Endothelial cell of umbilical vein (primary cell): ENCODE measurements at regions not wholly inside any gene's neighbourhood (a gene's known extent, or its start where the extent isn't known, plus 50 kb on each side); places are given as distances from the start of the nearest gene placed in this dataset.

Experiments used
- BruUV-seq: library from RNA; stranded (reverse); fragments of 400-500 nt; replicated peaks from 2 replicates; lab custom pipeline; 2021; lab: Mats Ljungman, UMichigan
- CTCF ChIA-PET: fragments of 300-600, 350-600 bp; sonication (Branson Sonifier 250); formaldehyde crosslinking; loops from one replicate; lab custom pipeline; 2021; ENCODE audit warnings: antibody characterized with exemption, inconsistent platforms; lab: Charles Lee
- POLR2A ChIA-PET: fragments of 300-600, 350-600 bp; sonication (Branson Sonifier 250); formaldehyde crosslinking; loops from one replicate; lab custom pipeline; 2021; ENCODE audit warnings: antibody characterized with exemption, inconsistent platforms; lab: Charles Lee
- DNase-seq: peaks from one replicate; pipeline ENCODE4 v3.0.0-alpha.2; 2011; ENCODE audit warnings: low read depth, low spot score
- FAIRE-seq: peaks from 2 replicates; lab custom pipeline; 2011; peaks lifted over from hg19 to GRCh38; lab: Jason Lieb, UNC
- H2AFZ ChIP-seq: 2 replicates; pipeline ENCODE4 v1.6.0; 2012; ENCODE audit warnings: low read depth, low read length, control low read depth, inconsistent platforms
- H3K27ac ChIP-seq: 2 replicates; pipeline ENCODE4 v1.5.1; 2011; ENCODE audit warnings: low read depth, mild to moderate bottlenecking, control low read depth, low read length, moderate library complexity; ENCODE audit not compliant: insufficient read depth
- H3K27me3 ChIP-seq, 2 experiments: 2 replicates each; pipeline versions ENCODE4 v1.6.0 to v1.6.1; 2011; ENCODE audit warnings: low read length in 2 of 2, mixed read lengths in 1 of 2; ENCODE audit not compliant: control insufficient read depth in 2 of 2, insufficient read depth in 2 of 2
- H3K36me3 ChIP-seq, 2 experiments: 2 replicates in 1 of 2; 3 replicates in 1 of 2; pipeline ENCODE4 v1.5.1; 2011; ENCODE audit warnings: low read length in 2 of 2, mild to moderate bottlenecking in 1 of 2, moderate library complexity in 1 of 2; ENCODE audit not compliant: control insufficient read depth in 2 of 2, insufficient read depth in 2 of 2; ENCODE audit errors: extremely low read depth in 1 of 2
- H3K4me1 ChIP-seq: 3 replicates; pipeline ENCODE4 v1.5.1; 2011; ENCODE audit warnings: mild to moderate bottlenecking, low read length; ENCODE audit not compliant: control insufficient read depth, insufficient read depth; ENCODE audit errors: extremely low read depth
- H3K4me2 ChIP-seq: 2 replicates; pipeline ENCODE4 v1.6.1; 2011; ENCODE audit warnings: low read length, control low read depth, mixed read lengths; ENCODE audit not compliant: insufficient read depth
- H3K4me3 ChIP-seq, 3 experiments: fragments of 200-600 bp in 1 of 3; sonication (generic), shearing (Covaris generic) in 1 of 3; replicated peaks in 1 of 3; 2 replicates each; pipeline ENCODE4 v1.5.1; 2011 to 2016; ENCODE audit warnings: control low read depth in 3 of 3, low read length in 3 of 3, mild to moderate bottlenecking in 2 of 3, inconsistent platforms in 1 of 3, low read depth in 1 of 3, moderate library complexity in 1 of 3; ENCODE audit not compliant: insufficient read depth in 1 of 3
- H3K79me2 ChIP-seq: 2 replicates; pipeline ENCODE4 v1.6.0; 2012; ENCODE audit warnings: low read length, inconsistent platforms; ENCODE audit not compliant: control insufficient read depth, insufficient read depth
- H3K9ac ChIP-seq: replicated peaks from 2 replicates; pipeline ENCODE3; 2011; ENCODE audit warnings: low read length, control low read depth; ENCODE audit not compliant: insufficient read depth; ENCODE audit errors: extremely low read depth
- H3K9me1 ChIP-seq: replicated peaks from 3 replicates; pipeline ENCODE4 v1.6.0; 2011; ENCODE audit warnings: mild to moderate bottlenecking, low read length; ENCODE audit not compliant: control insufficient read depth, insufficient read depth; ENCODE audit errors: extremely low read depth
- H3K9me3 ChIP-seq: replicated peaks from 2 replicates; pipeline ENCODE4 v1.5.1; 2012; ENCODE audit warnings: low read length, inconsistent platforms; ENCODE audit not compliant: control insufficient read depth, insufficient read depth
- H4K20me1 ChIP-seq: replicated peaks from 2 replicates; pipeline ENCODE3; 2011; ENCODE audit warnings: mild to moderate bottlenecking, low read length; ENCODE audit not compliant: control insufficient read depth, insufficient read depth; ENCODE audit errors: extremely low read depth
- EZH2 ChIP-seq: IDR thresholded peaks from 2 replicates; pipeline ENCODE4 v1.6.1; 2012; ENCODE audit warnings: borderline replicate concordance, low read depth, mild to moderate bottlenecking, moderate library complexity, low read length, inconsistent platforms; ENCODE audit not compliant: severe bottlenecking
- FOS ChIP-seq: IDR thresholded peaks from 2 replicates; pipeline ENCODE4 v1.6.1; 2011; ENCODE audit warnings: mild to moderate bottlenecking, low read length, moderate library complexity, borderline replicate concordance; ENCODE audit not compliant: insufficient read depth
- GATA2 ChIP-seq: IDR thresholded peaks from 2 replicates; pipeline ENCODE4 v1.7.0; 2011; ENCODE audit warnings: low read depth, mild to moderate bottlenecking, moderate library complexity, mixed read lengths, low read length; ENCODE audit not compliant: insufficient read length, insufficient read depth
- JUN ChIP-seq: IDR thresholded peaks from 2 replicates; pipeline ENCODE4 v1.6.1; 2011; ENCODE audit warnings: borderline replicate concordance, low read depth; ENCODE audit not compliant: insufficient read length, insufficient read depth
- MYC ChIP-seq: IDR thresholded peaks from one replicate; pipeline ENCODE4 v1.6.1; 2011; ENCODE audit warnings: mild to moderate bottlenecking, low read depth, low read length
- POLR2A ChIP-seq: IDR thresholded peaks from 2 replicates; pipeline ENCODE4 v1.6.1; 2012; ENCODE audit warnings: low read depth, mild to moderate bottlenecking, control low read depth, low read length
- POLR2AphosphoS5 ChIP-seq: IDR thresholded peaks from 2 replicates; pipeline ENCODE4 v1.6.1; 2012; ENCODE audit warnings: low read depth, mild to moderate bottlenecking, control low read depth, low read length, moderate library complexity; ENCODE audit not compliant: insufficient read depth
- dilution Hi-C: fragments of 300-500 bp; cut with MboI; formaldehyde crosslinking; loops from one replicate; pipeline ENCODE4 v1.15.0; 2019; ENCODE audit warnings: low sequenced_read_pairs; ENCODE audit not compliant: extremely low pct_ligation_motif_present
- intact Hi-C: fragments of 100-400 bp; cut with micrococcal nuclease; formaldehyde crosslinking; loops from one replicate; pipeline ENCODE4 v1.10.0; 2022
- TF ChIP-seq, protein P1 (sequence below), 2 donors: IDR thresholded peaks; 1 replicate in 1 of 2; 2 replicates in 1 of 2; pipeline ENCODE4 v1.5.1; 2011; ENCODE audit warnings: low read length in 2 of 2, mild to moderate bottlenecking in 2 of 2, moderate library complexity in 2 of 2, control low read depth in 1 of 2, inconsistent platforms in 1 of 2, low read depth in 1 of 2; ENCODE audit not compliant: insufficient read depth in 1 of 2; ENCODE audit errors: extremely low read depth in 1 of 2
- TF ChIP-seq, protein P2 (sequence below): IDR thresholded peaks from 2 replicates; pipeline ENCODE4 v1.6.1; 2011; ENCODE audit not compliant: insufficient read depth, insufficient read length

DNA sequence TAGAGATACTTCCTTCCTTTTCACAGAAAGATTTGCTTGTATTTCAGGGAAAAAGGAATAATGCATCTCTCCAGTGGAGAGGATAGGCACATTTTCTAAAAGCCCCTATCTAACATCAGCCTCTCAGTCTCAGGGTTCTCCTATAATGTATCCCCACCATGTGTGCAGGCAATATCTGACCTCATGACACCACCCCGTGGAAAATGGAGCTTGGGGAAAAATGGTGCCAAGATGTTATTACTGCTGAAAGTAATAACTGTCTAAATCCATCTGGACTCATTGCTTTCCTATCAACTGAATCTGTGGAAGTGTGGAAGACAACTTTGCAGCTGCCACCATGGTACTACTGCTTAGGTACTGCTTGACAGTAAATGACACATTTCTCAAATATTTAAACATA lies 574.3 kb downstream of the LRRC70 start:
- intact Hi-C loops, result no loop called here
- Histone ChIP-seq H2AFZ (no peak overlapping the region), H3K4me2 (no peak overlapping the region), H3K9me1 (no peaks in the 10 kb centered on the region), H3K4me3 (no peak overlapping the region), H3K9me3 (no peaks in the 10 kb centered on the region), H3K27ac (no peak overlapping the region), H3K36me3 (no peaks in the 10 kb centered on the region), H4K20me1 (no peaks in the 10 kb centered on the region), H3K79me2 (no peaks in the 10 kb centered on the region), H3K4me1 (no peaks in the 10 kb centered on the region), H3K27me3 (no peaks in the 10 kb centered on the region), H3K9ac (no peak overlapping the region)
- POLR2A ChIA-PET, result no interaction called here
- no peak for TF ChIP-seq GATA2
- no peak for TF ChIP-seq POLR2A
- TF ChIP-seq EZH2, result no peak
- TF ChIP-seq MYC, result no peak
- no peak for TF ChIP-seq FOS
- TF ChIP-seq, protein P1, sequence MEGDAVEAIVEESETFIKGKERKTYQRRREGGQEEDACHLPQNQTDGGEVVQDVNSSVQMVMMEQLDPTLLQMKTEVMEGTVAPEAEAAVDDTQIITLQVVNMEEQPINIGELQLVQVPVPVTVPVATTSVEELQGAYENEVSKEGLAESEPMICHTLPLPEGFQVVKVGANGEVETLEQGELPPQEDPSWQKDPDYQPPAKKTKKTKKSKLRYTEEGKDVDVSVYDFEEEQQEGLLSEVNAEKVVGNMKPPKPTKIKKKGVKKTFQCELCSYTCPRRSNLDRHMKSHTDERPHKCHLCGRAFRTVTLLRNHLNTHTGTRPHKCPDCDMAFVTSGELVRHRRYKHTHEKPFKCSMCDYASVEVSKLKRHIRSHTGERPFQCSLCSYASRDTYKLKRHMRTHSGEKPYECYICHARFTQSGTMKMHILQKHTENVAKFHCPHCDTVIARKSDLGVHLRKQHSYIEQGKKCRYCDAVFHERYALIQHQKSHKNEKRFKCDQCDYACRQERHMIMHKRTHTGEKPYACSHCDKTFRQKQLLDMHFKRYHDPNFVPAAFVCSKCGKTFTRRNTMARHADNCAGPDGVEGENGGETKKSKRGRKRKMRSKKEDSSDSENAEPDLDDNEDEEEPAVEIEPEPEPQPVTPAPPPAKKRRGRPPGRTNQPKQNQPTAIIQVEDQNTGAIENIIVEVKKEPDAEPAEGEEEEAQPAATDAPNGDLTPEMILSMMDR (IDR thresholded peaks at IDR 0.05; ENCODE audit: extremely low read depth in 1 of 2, insufficient read depth in 1 of 2, low read depth in 1 of 2, low read length in 2 of 2), result no peak
- TF ChIP-seq JUN, result no peak
- TF ChIP-seq, protein P2, sequence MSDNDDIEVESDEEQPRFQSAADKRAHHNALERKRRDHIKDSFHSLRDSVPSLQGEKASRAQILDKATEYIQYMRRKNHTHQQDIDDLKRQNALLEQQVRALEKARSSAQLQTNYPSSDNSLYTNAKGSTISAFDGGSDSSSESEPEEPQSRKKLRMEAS, result no peak
- no peak for TF ChIP-seq POLR2AphosphoS5
- no TSS peak for BruUV-seq
- DNase-seq (no peak), FAIRE-seq (no peak)
- CTCF ChIA-PET, result no interaction called here
- dilution Hi-C loops, result no loop called here
